ENCODE measurements at regions not wholly inside any gene's neighbourhood (a gene's known extent, or its start where the extent isn't known, plus 50 kb on each side); places are given as distances from the start of the nearest gene placed in this dataset.
"Not testable (repeated sequence)": the region's sequence is repeated elsewhere in the genome, so short reads cannot be mapped to it uniquely, and the experiment has no call there.

GRCh38 chr4:106524772-106525171 lies 156.2 kb upstream of the GIMD1 start:
- not testable (repeated sequence) for DNase-seq (ENCODE audit: low spot score)

DNA sequence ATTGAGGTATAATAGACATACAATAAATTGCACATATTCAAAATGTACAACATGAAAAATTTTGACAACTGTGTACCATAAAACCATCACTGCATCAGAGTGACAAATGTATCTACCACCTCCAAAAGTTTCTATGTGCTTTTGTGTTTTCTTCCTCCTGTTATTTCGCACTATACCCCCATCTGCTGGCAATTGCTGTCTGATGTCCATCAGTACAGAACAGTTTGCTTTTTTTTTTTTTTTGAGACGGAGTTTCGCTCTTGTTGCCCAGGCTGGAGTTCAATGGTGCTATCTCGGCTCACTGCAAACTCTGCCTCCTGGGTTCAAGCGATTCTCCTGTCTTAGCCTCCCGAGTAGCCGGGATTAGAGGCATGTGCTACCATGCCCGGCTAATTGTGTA lies 154.3 kb upstream of the GIMD1 start:
- DNase-seq (ENCODE audit: low spot score): no peak

DNA sequence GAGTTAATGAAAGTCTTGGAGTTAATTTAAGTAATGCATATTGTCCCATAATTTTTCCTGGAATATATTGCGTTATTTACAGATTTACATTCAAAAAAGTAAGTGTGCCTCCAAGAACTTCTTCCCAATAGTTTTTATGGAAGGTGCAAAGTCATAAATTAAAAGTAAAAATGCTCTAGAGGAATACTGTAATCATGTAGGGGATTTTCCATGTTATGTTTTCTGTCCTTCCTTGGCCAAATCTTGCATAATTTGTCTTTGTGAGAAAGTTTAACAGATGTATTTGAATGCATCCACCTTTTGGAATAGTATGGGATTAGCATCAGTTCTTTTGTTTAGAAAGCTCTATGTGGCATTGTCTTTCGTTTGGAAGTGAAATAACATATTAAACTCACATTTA lies 144.1 kb upstream of the GIMD1 start:
- no peak for DNase-seq (ENCODE audit: low spot score)

DNA sequence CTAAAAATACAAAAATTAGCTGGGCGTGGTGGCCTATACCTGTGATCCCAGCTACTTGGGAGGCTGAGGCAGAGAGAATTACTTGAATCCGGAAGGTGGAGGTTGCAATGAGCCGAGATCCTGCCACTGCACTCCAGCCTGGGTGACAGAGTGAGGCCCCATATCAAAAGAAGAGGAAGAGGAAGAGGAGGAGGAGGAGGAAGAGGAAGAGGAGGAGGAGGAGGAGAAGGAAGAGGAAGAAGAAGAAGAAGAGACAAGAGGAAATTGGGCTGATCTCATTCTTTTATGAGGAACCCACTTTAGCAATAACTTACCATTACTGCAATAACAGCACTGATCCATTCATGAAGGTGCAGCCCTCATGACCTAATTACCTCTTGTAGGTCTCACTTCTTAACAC lies 138.9 kb upstream of the GIMD1 start:
- DNase-seq (ENCODE audit: low spot score): no peak

DNA sequence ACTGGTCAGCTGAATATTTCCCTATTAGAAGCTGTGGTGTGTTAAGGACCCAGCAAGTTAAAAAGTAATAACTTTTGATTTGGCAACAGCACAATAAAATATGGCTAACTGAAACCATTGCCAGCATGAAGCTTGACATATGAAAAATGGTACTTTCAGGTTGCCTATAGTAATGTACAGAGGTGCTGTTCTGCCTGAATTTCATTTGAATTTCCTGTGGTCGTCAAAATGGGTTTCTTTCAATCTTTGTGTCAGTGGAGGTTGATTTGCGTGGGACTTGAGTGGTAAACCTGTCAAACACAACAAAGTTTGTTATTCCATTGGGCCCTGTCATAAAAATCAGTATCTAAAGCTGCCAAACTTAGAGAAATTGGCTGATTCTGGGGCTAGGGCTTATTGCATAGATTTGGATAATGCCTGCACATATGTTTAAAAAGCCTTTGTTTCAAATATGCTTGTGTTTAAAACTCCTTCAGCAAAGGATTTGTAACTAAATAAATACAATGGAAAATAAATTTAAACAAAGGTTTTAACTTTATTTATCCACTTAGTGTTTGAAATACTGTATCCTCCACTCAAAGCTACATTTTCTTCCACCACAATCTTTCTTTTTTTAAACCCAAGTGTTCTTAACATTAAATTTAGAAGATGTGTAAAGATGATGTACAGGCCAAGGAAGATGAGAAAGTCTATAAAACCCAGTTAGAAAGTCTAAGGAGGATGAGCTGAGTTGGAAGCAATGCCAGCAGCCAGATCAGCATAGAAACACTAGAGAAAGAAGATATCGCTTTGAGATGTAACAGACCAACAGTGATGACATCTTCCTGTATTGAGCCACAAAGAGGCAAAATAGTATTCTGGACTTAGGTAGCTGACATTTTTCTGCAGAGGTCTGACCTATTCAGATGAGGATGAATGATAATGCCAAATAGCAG lies 134.8 kb upstream of the GIMD1 start:
- no peak for DNase-seq (ENCODE audit: low spot score)

DNA sequence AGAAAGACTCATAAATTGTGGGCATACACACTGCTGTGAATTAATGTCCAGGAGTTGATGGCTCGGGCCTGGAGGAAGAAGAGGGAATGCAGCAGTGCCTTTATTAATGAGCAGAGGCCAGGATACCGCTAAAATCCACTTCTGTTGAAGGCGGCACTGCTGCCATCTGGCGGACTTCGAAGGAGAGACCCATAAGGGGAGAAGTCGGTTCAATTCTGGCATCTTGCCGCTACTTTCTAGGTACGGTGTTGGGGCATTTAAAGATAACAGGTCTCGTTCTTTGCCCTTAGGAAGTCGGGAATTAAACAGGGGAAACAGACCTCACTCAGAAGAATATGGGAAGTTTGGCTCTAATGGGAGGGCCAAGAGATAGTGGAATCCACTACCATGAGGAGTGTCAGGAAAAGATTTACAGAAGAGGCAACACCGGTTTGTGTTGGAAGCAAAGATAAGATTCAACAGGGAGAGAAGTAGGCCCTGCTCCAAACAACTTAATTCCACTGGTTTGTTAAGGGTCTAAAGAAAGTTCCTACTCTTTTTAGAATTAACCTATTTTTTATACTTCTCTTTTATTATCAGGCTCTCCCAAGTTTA lies 133.6 kb upstream of the GIMD1 start:
- no peak for DNase-seq (ENCODE audit: low spot score)

GRCh38 chr4:106497271-106497670 lies 128.7 kb upstream of the GIMD1 start:
- no peak for DNase-seq (ENCODE audit: low spot score)

GRCh38 chr4:106496061-106496460 lies 127.5 kb upstream of the GIMD1 start:
- no peak for DNase-seq (ENCODE audit: low spot score)

- no peak for DNase-seq (ENCODE audit: low spot score)
These were observed 126.9 kb upstream of the GIMD1 start for GRCh38 chr4:106495476-106495875.

DNA sequence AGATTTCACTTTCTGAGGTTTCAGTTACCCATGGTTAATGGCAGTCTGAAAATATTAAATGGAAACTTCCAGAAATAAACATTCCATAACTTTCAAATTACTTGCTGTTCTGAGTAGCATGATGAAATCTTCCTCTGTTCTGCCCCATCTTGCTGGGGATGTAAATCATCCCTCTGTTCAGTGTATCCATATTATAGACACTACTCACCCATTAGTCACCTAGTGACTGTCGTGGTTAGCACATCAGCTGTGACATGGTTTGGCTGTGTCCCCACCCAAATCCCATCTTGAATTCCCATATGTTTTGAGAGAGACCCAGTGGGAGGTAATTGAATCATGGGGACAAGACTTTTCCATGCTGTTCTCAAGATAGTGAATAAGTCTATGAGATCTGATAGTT lies 125.5 kb upstream of the GIMD1 start:
- DNase-seq (ENCODE audit: low spot score): no peak

DNA sequence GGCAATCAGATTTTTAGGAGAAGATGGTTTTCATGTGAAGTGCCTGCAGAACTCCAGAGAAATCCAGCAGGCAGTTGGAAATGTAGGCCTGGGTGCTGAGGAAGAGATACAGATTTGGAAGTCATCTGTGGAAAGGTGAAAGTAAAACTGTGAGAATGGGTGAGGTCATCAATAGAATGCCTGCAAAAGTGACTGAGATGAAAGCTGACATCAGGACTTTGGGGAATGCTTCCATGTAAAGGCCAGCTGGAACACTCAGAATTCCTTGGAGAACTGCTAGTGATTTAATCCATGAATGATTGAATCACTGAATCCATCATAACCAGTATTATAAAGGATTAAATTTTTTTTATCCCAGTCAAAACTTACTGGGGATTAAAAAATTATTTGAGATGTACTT lies 124.5 kb upstream of the GIMD1 start:
- no peak for DNase-seq (ENCODE audit: low spot score)

- DNase-seq (ENCODE audit: low spot score): no peak
These were observed 118.0 kb upstream of the GIMD1 start for GRCh38 chr4:106486533-106486932.

DNA sequence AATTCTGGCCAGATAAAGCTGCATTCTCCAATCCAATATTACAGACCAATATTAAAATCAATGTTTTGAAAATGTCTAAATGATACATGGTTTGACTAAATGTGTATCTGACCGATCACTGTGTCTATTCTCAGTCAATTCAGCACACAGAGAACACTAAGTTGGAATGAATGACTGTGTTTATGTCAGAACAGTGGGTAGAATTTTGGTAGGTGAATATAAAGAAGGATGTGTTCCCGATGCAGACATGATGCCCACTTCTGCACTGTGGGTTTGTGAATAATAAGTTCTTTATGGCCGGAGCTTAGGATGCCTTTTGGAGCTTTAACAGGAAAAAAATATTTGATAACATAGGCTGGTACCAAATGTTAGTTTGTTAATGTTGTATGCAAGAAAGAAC lies 113.2 kb upstream of the GIMD1 start:
- DNase-seq (ENCODE audit: low spot score): no peak

DNA sequence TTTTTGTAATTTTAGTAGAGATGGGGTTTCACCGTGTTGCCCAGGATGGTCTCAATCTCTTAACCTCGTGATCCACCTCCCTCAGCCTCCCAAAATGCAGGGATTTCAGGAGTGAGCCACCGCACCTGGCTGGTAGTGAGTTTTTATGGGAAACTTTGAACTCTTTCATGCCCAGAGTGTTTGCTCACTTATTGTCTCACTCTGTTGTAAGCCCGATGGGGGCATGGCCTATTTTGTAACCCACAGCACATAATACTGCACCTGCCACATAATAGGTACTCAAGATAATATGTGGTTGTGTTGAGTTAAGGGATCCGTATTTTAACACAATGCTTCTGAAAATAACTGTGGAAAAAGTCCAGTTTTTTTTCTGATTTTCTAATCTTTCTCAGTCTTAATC lies 109.6 kb upstream of the GIMD1 start:
- no peak for DNase-seq (ENCODE audit: low spot score)

GRCh38 chr4:106476741-106477140 lies 108.2 kb upstream of the GIMD1 start:
- DNase-seq (ENCODE audit: low spot score): no peak

DNA sequence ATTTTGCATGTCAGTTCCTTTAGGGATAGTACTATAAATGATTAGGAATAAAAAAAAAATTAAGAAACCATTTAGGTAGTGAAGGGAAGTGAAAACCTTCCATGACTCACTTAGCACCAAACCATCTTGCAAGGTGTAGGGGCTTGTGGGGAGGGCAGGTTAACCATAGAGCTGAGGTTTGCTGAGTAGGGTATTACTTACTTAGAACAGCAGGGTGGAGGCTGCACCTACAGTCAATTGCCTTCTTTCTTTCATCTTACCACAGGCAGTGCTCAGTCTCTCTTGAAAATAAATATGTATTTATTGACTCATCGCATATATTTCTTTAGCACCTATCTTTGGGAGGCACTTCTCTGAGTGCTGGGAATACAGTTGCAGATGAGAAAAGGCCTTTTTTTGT lies 104.9 kb upstream of the GIMD1 start:
- DNase-seq (ENCODE audit: low spot score): no peak

- DNase-seq (ENCODE audit: low spot score): no peak
These were observed 102.6 kb upstream of the GIMD1 start for GRCh38 chr4:106471151-106471550.

DNA sequence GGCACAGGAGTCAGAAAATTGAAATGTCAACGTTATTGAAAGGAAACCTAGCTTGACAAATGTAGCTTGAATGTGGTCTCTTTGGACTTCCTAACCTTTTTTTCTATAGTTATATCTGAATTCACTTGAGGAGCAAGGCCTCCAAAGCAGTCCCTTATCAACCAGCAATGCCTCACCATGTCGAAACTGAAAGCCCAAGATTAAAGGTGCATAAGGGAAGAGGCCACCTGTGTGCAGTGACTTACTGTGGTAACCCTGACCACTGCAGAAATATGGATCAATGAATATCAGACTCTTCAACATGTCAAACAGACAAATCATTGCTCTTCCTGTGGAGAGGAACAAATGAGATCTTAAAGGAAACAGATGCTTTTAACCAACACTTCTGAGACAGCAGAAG lies 95.0 kb upstream of the GIMD1 start:
- DNase-seq (ENCODE audit: low spot score): no peak

DNA sequence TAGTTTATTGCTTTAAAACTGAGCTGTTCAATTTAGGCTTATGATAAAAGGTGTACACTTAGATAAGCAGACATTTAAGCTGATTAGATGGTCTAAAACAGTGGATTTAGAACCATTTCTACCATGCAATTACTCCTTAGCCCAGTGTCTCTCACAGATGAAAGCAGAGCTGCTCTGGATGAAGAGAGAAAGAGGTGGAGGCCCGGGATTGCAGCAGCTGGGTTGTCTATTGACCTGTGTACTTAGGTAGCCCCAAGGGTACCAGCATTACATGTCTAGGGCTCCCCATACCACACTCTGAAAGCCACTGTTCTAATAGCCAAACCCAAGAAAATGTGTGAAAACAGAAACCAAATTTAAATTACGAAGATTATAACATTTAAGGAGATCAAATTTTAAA lies 86.0 kb upstream of the GIMD1 start:
- DNase-seq (ENCODE audit: low spot score): no peak

DNA sequence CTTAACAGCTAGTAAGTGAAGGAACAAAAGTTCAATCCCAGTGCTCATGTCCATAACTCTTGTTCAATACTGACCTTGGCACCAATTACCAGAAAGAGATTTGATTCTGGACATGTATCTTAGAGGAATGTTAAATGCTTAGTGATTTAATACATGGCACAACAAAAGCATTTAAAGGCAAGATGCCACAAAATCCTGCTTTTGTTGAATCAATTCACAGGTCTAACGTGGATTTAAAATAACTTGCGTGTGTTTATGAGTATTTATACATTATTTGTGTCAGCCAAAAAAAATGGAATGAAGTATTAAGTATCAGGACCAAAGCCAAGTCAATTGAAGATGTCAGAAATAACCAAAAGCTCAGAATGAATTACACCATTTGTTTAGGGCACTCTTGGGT lies 85.4 kb upstream of the GIMD1 start:
- no peak for DNase-seq (ENCODE audit: low spot score)

DNA sequence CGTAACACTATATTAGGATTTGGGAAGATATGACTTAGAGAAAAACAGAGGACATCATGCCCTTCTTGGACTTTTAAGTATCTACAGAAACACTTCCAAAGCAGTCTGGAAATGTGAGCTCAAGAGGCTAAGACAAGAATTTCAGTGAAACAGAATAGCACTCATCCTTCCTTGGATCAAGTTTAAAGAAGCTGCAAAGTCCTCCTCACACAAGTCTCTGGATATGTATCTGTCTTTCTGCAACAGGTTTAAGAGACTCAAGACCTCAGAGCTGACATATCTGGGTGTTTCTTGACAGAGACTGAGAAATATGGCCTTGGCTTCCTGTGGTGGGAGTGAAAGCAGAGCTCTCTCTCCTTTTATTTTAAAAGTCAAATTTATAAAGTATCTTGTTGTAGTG lies 82.5 kb upstream of the GIMD1 start:
- DNase-seq (ENCODE audit: low spot score): no peak

- no peak for DNase-seq (ENCODE audit: low spot score)
These were observed 81.7 kb upstream of the GIMD1 start for GRCh38 chr4:106450249-106450648.

- DNase-seq (ENCODE audit: low spot score): no peak
These were observed 76.0 kb upstream of the GIMD1 start for GRCh38 chr4:106444557-106444956.

- DNase-seq (ENCODE audit: low spot score): no peak
These were observed 62.2 kb upstream of the GIMD1 start for GRCh38 chr4:106430797-106431196.

Measured in left forelimb (tissue), 1 donor.